ENCODE measurements at regions not wholly inside any gene's neighbourhood (a gene's known extent, or its start where the extent isn't known, plus 50 kb on each side); places are given as distances from the start of the nearest gene placed in this dataset.
"Not testable (repeated sequence)": the region's sequence is repeated elsewhere in the genome, so short reads cannot be mapped to it uniquely, and the experiment has no call there.

- DNase-seq (ENCODE audit: low spot score): no peak
- ChIA-PET POLR2A (ENCODE audit: low non-redundant PET) (no interaction called here), CTCF (interaction anchor here (0.7 kb wide), 1 partner anchor 50 kb away, joined by 3 read pairs; no protein-coding TSS in a partner anchor)
- no peak overlapping the region for H3K27ac ChIP-seq
- TF ChIP-seq CTCF (conservative IDR thresholded peaks at IDR 0.05; ENCODE audit: low read depth): no peak
Measured at GRCh38 chr3:177889652-177890358, 646.4 kb upstream of the KCNMB2 start.

- ChIA-PET POLR2A (ENCODE audit: low non-redundant PET) (no interaction called here), CTCF (no interaction called here)
- no peak for DNase-seq (ENCODE audit: low spot score)
- TF ChIP-seq CTCF (conservative IDR thresholded peaks at IDR 0.05; ENCODE audit: low read depth): no peak
- H3K27ac ChIP-seq: no peak overlapping the region
Measured at GRCh38 chr3:177890359-177890683, 645.9 kb upstream of the KCNMB2 start.

GRCh38 chr3:177891569-177891968 lies 644.7 kb upstream of the KCNMB2 start:
- CTCF ChIA-PET: not testable (repeated sequence)

GRCh38 chr3:177893331-177893730 lies 642.9 kb upstream of the KCNMB2 start:
- CTCF ChIA-PET: no interaction called here
- POLR2A ChIA-PET (ENCODE audit: low non-redundant PET): no interaction called here
- DNase-seq (ENCODE audit: low spot score): no peak
- TF ChIP-seq CTCF (conservative IDR thresholded peaks at IDR 0.05; ENCODE audit: low read depth): no peak
- H3K27ac ChIP-seq: no peak overlapping the region

More at GRCh38 chr3:177891569-177891968, 644.7 kb upstream of the KCNMB2 start:
- POLR2A ChIA-PET (ENCODE audit: low non-redundant PET); DNase-seq (ENCODE audit: low spot score); H3K27ac ChIP-seq: not testable (repeated sequence)

GRCh38 chr3:177894081-177894728 lies 642.0 kb upstream of the KCNMB2 start:
- no peak for TF ChIP-seq CTCF (conservative IDR thresholded peaks at IDR 0.05; ENCODE audit: low read depth)
- DNase-seq (ENCODE audit: low spot score): no peak
- CTCF ChIA-PET: no interaction called here
- H3K27ac ChIP-seq: no peak overlapping the region
- POLR2A ChIA-PET (ENCODE audit: low non-redundant PET): no interaction called here

GRCh38 chr3:177898185-177898584 lies 638.1 kb upstream of the KCNMB2 start:
- ChIA-PET POLR2A (ENCODE audit: low non-redundant PET) (no interaction called here), CTCF (no interaction called here)
- no peak for TF ChIP-seq CTCF (conservative IDR thresholded peaks at IDR 0.05; ENCODE audit: low read depth)
- H3K27ac ChIP-seq: no peak overlapping the region
- DNase-seq (ENCODE audit: low spot score): no peak

- DNase-seq (ENCODE audit: low spot score): no peak
- H3K27ac ChIP-seq: no peak overlapping the region
- TF ChIP-seq CTCF (conservative IDR thresholded peaks at IDR 0.05; ENCODE audit: low read depth): no peak
- POLR2A ChIA-PET (ENCODE audit: low non-redundant PET): no interaction called here
- CTCF ChIA-PET: no interaction called here
Measured at GRCh38 chr3:177899275-177900067, 636.8 kb upstream of the KCNMB2 start.

Data from RWPE1 (cell line).